ENCODE measurements at regions not wholly inside any gene's neighbourhood (a gene's known extent, or its start where the extent isn't known, plus 50 kb on each side); places are given as distances from the start of the nearest gene placed in this dataset.

DNA sequence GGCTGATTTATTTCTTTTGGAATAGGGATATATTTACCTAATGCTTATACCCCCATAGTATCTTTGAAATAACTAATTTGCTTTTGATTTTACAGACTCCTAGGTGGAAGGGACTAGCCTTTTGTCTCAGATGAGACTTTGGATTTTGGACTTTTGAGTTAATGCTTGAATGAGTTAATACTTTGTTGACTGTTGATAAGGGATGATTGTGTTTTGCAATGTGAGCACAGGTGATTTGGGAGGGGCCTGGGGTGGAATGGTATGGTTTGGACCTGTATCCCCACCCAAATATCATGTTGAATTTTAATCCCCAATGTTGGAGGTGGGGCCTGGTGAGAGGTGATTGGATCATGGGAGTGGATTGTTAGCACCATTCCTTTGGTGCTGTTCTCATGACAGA is 117.4 kb upstream of the ZC4H2 start:
- no peak for TF ChIP-seq SP1 (IDR thresholded peaks at IDR 0.05)
- TF ChIP-seq L3MBTL2 (conservative IDR thresholded peaks at IDR 0.05): no peak
- no peak for TF ChIP-seq FOXA1 (IDR thresholded peaks at IDR 0.05)
- no peak for TF ChIP-seq ARNT (IDR thresholded peaks at IDR 0.05)
- TF ChIP-seq TARDBP (IDR thresholded peaks at IDR 0.05): no peak
- no peak for TF ChIP-seq BHLHE40 (IDR thresholded peaks at IDR 0.05; ENCODE audit: borderline replicate concordance)
- no peak for TF ChIP-seq ZNF384 (IDR thresholded peaks at IDR 0.05)
